SK-N-SH (cell line): ENCODE measurements at regions not wholly inside any gene's neighbourhood (a gene's known extent, or its start where the extent isn't known, plus 50 kb on each side); places are given as distances from the start of the nearest gene placed in this dataset.

Experiments used
- CTCF ChIA-PET: fragments of 300-600, 350-600 bp; formaldehyde crosslinking; extraction: SDS; loops from one replicate; lab custom pipeline; 2021; lab: Yijun Ruan, JAX
- POLR2A ChIA-PET: fragments of 350-600 bp; sonication (Branson Sonifier 250); formaldehyde crosslinking; extraction: SDS; loops from one replicate; lab custom pipeline; 2020; ENCODE audit warnings: antibody characterized with exemption, inconsistent platforms; lab: Yijun Ruan, JAX
- DNase-seq: peaks from one replicate; pipeline ENCODE4 v3.0.0; 2012
- H2AFZ ChIP-seq: fragments of 200-600 bp; sonication (generic); 2 replicates; pipeline ENCODE4 v1.8.1; 2016; ENCODE audit warnings: antibody characterized with exemption, mild to moderate bottlenecking, low read depth
- H3F3A ChIP-seq: fragments of 200-600 bp; sonication (generic); replicated peaks from 2 replicates; pipeline ENCODE3; 2016; ENCODE audit warnings: antibody characterized with exemption, mild to moderate bottlenecking; ENCODE audit not compliant: insufficient read depth
- H3K27ac ChIP-seq, 2 experiments: fragments of 200-500 bp in 1 of 2; fragments of 200-600 bp in 1 of 2; sonication (Bioruptor generic) in 1 of 2; sonication (generic), shearing (Covaris generic) in 1 of 2; 2 replicates each; pipeline versions ENCODE4 v1.5.1 to v1.6.1; 2014 to 2016; ENCODE audit warnings: low read depth in 2 of 2, inconsistent platforms in 1 of 2, low read length in 1 of 2, mild to moderate bottlenecking in 1 of 2, mixed read lengths in 1 of 2
- H3K27me3 ChIP-seq: fragments of 200-600 bp; sonication (generic), shearing (Covaris generic); 2 replicates; pipeline ENCODE4 v1.6.1; 2016; ENCODE audit warnings: mixed run types; ENCODE audit not compliant: insufficient read depth
- H3K36me3 ChIP-seq, 2 experiments: fragments of 200-500 bp in 1 of 2; fragments of 200-600 bp in 1 of 2; sonication (Bioruptor generic) in 1 of 2; sonication (generic) in 1 of 2; replicated peaks in 1 of 2; 2 replicates each; pipeline versions ENCODE3 to v1.5.1; 2014 to 2016; ENCODE audit warnings: low read length in 1 of 2, mild to moderate bottlenecking in 1 of 2; ENCODE audit not compliant: insufficient read depth in 2 of 2, control insufficient read depth in 1 of 2
- H3K4me1 ChIP-seq, 2 experiments: fragments of 200-500 bp in 1 of 2; fragments of 200-600 bp in 1 of 2; sonication (Bioruptor generic) in 1 of 2; sonication (generic), shearing (Covaris generic) in 1 of 2; 2 replicates each; pipeline versions ENCODE4 v1.5.1 to v1.6.1; 2014 to 2016; ENCODE audit warnings: low read depth in 1 of 2, low read length in 1 of 2, mixed run types in 1 of 2; ENCODE audit not compliant: insufficient read depth in 2 of 2, control insufficient read depth in 1 of 2
- H3K4me2 ChIP-seq: fragments of 200-600 bp; sonication (generic), shearing (Covaris generic); 2 replicates; pipeline ENCODE4 v1.6.1; 2017; ENCODE audit warnings: mixed run types
- H3K4me3 ChIP-seq, 2 experiments: fragments of 200-500 bp in 1 of 2; fragments of 200-600 bp in 1 of 2; sonication (Bioruptor generic) in 1 of 2; sonication (generic), shearing (Covaris generic) in 1 of 2; 2 replicates each; pipeline versions ENCODE4 v1.5.1 to v1.8.1; 2014 to 2016; ENCODE audit warnings: low read depth in 2 of 2, inconsistent platforms in 1 of 2, low read length in 1 of 2, mild to moderate bottlenecking in 1 of 2, mixed read lengths in 1 of 2, moderate library complexity in 1 of 2
- H3K79me2 ChIP-seq: fragments of 200-600 bp; sonication (generic); 2 replicates; pipeline ENCODE4 v1.8.1; 2017; ENCODE audit warnings: mild to moderate bottlenecking; ENCODE audit not compliant: insufficient read depth
- H3K9ac ChIP-seq: fragments of 200-600 bp; sonication (generic); 2 replicates; pipeline ENCODE4 v1.6.1; 2017; ENCODE audit warnings: mixed run types
- H3K9me2 ChIP-seq: fragments of 200-600 bp; sonication (generic); 2 replicates; pipeline ENCODE4 v1.6.1; 2017; ENCODE audit warnings: mixed run types
- H3K9me3 ChIP-seq: fragments of 200-600 bp; sonication (generic); 2 replicates; pipeline ENCODE4 v1.6.1; 2017; ENCODE audit warnings: mixed run types, mild to moderate bottlenecking, moderate library complexity
- H4K20me1 ChIP-seq: fragments of 200-600 bp; sonication (generic); 2 replicates; pipeline ENCODE4 v1.6.1; 2017; ENCODE audit warnings: mild to moderate bottlenecking, mixed run types; ENCODE audit not compliant: insufficient read depth
- CHD2 ChIP-seq: fragments of 150-350 bp; IDR thresholded peaks from 2 replicates; pipeline ENCODE4 v1.6.1; 2018; ENCODE audit warnings: low read length; ENCODE audit not compliant: partially characterized antibody
- CTCF ChIP-seq: fragments of 200-600 bp; sonication (generic); IDR thresholded peaks from 2 replicates; pipeline ENCODE4 v1.6.1; 2017; ENCODE audit warnings: antibody characterized with exemption, mild to moderate bottlenecking, moderate library complexity
- ELF1 ChIP-seq: IDR thresholded peaks from 2 replicates; pipeline ENCODE4 v1.4.0; 2012
- FOXJ3 ChIP-seq: sonication (generic); formaldehyde crosslinking; IDR thresholded peaks from 2 replicates; pipeline ENCODE4 v1.5.1; 2020; ENCODE audit warnings: mild to moderate bottlenecking, missing genetic modification reagents
- GABPA ChIP-seq: IDR thresholded peaks from 2 replicates; pipeline ENCODE4 v1.4.0; 2012; ENCODE audit warnings: low read depth, mild to moderate bottlenecking
- JUND ChIP-seq: IDR thresholded peaks from 2 replicates; pipeline ENCODE4 v1.4.0; 2012
- MEF2A ChIP-seq: IDR thresholded peaks from 2 replicates; pipeline ENCODE4 v1.4.0; 2012; ENCODE audit warnings: low read depth, borderline replicate concordance
- RAD21 ChIP-seq: IDR thresholded peaks from 2 replicates; pipeline ENCODE4 v1.6.1; 2012; ENCODE audit warnings: mild to moderate bottlenecking, low read length
- RCOR1 ChIP-seq: fragments of 150-350 bp; IDR thresholded peaks from 2 replicates; pipeline ENCODE4 v1.6.1; 2017; ENCODE audit warnings: antibody characterized with exemption, low read length
- REST ChIP-seq: IDR thresholded peaks from 2 replicates; pipeline ENCODE4 v1.6.1; 2012; ENCODE audit warnings: mild to moderate bottlenecking, low read depth, low read length, moderate library complexity
- TAF1 ChIP-seq: IDR thresholded peaks from 2 replicates; pipeline ENCODE4 v1.6.1; 2012; ENCODE audit warnings: low read depth, mild to moderate bottlenecking, low read length, moderate library complexity, borderline replicate concordance
- TEAD4 ChIP-seq: IDR thresholded peaks from 2 replicates; pipeline ENCODE4 v1.4.0; 2012; ENCODE audit warnings: mild to moderate bottlenecking, borderline replicate concordance; ENCODE audit not compliant: insufficient read depth
- USF2 ChIP-seq: fragments of 150-350 bp; IDR thresholded peaks from 2 replicates; pipeline ENCODE4 v1.6.1; 2017; ENCODE audit warnings: antibody characterized with exemption, low read length, low read depth, borderline replicate concordance
- YY1 ChIP-seq: IDR thresholded peaks from 2 replicates; pipeline ENCODE4 v1.4.0; 2012; ENCODE audit warnings: low read depth, mild to moderate bottlenecking
- WGBS: methylation state at CpG from one replicate; pipeline ENCODE4 v1.1.6; 2017; ENCODE audit warnings: low lambda C conversion rate; 5-methylcytosine and 5-hydroxymethylcytosine counted together
- TF ChIP-seq, protein P1 (sequence below): IDR thresholded peaks from 2 replicates; pipeline ENCODE4; 2012

DNA sequence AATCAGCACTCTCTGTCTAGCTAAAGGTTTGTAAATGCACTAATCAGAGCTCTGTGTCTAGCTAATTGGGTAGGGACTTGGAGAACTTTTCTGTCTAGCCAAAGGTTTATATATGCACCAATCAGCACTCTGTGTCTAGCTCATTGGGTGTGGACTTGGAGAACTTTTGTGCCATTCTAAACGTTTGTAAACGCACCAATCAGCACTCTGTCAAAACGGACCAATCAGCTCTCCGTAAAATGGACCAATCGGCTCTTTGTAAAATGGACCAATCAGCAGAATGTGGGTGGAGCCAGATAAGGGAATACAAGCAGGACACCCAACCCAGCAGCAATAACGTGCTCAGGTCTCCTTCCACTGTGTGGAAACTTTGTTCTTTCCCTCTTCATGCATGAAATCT lies 298.6 kb upstream of the PTPRD start:
- Histone ChIP-seq H3K4me1 (no peaks in the 10 kb centered on the region), H2AFZ (no peak overlapping the region), H3K9me3 (no peaks in the 10 kb centered on the region), H3K9ac (no peak overlapping the region), H3K4me2 (no peak overlapping the region), H3K79me2 (no peaks in the 10 kb centered on the region), H3K27me3 (no peaks in the 10 kb centered on the region), H3K27ac (no peak overlapping the region), H4K20me1 (no peaks in the 10 kb centered on the region), H3K9me2 (no peaks in the 10 kb centered on the region), H3K36me3 (no peaks in the 10 kb centered on the region), H3K4me3 (no peak overlapping the region), H3F3A (no peaks in the 10 kb centered on the region)
- TF ChIP-seq JUND (no peak), RAD21 (no peak), TAF1 (no peak), REST (no peak), YY1 (no peak), RCOR1 (no peak), CTCF (no peak), GABPA (no peak)
- TF ChIP-seq, protein P1, sequence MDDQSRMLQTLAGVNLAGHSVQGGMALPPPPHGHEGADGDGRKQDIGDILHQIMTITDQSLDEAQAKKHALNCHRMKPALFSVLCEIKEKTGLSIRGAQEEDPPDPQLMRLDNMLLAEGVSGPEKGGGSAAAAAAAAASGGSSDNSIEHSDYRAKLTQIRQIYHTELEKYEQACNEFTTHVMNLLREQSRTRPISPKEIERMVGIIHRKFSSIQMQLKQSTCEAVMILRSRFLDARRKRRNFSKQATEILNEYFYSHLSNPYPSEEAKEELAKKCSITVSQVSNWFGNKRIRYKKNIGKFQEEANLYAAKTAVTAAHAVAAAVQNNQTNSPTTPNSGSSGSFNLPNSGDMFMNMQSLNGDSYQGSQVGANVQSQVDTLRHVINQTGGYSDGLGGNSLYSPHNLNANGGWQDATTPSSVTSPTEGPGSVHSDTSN, result no peak
- ChIA-PET CTCF (no interaction called here), POLR2A (no interaction called here)
- DNase-seq, result no peak
- 35% methylated on average over 6 of the region's 6 CpGs for WGBS

DNA sequence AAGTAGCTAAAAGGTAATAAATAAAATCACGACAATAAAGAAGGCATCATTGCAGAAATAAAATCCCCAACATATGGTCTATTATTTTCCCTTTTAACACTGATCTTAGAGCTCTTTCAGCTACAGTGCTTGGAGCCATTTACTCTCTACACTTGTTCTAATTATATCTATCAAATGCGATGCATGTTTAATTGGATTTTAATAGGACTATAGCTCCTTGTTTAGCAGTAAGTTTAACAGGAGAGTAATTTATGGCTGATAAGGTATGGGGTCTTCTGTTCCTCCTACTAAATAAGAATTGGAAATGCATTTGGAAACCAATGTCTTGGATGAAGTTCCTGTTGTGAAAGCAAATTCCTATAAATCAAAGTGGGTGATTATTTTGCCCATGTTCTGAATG lies 304.2 kb upstream of the PTPRD start:
- Histone ChIP-seq H4K20me1 (no peaks in the 10 kb centered on the region), H3K4me3 (no peak overlapping the region), H3K4me2 (no peak overlapping the region), H3K9me3 (no peaks in the 10 kb centered on the region), H3K79me2 (no peaks in the 10 kb centered on the region), H3K9me2 (no peaks in the 10 kb centered on the region; the same call in 1 of the 2 replicates), H3K4me1 (no peaks in the 10 kb centered on the region), H3K27me3 (no peaks in the 10 kb centered on the region), H3F3A (no peaks in the 10 kb centered on the region), H3K9ac (no peak overlapping the region), H3K36me3 (no peaks in the 10 kb centered on the region), H3K27ac (no peak overlapping the region), H2AFZ (no peak overlapping the region)
- TF ChIP-seq USF2 (no peak), YY1 (no peak), TAF1 (no peak), RAD21 (no peak), MEF2A (no peak), TEAD4 (no peak), FOXJ3 (CRISPR knock-in tag) (no peak), CHD2 (no peak), ELF1 (no peak)
- DNase-seq, result no peak
- POLR2A ChIA-PET, result no interaction called here
- 5% methylated on average over 2 of the region's 2 CpGs for WGBS
- CTCF ChIA-PET, result no interaction called here
